Fibroblast of skin of left quadriceps (primary cell): ENCODE measurements at regions not wholly inside any gene's neighbourhood (a gene's known extent, or its start where the extent isn't known, plus 50 kb on each side); places are given as distances from the start of the nearest gene placed in this dataset.

Experiments
- DNase-seq, 2 experiments: peaks; one replicate each; pipeline ENCODE4 v3.0.0-alpha.2; 2013; ENCODE audit warnings: low read depth in 2 of 2

DNA sequence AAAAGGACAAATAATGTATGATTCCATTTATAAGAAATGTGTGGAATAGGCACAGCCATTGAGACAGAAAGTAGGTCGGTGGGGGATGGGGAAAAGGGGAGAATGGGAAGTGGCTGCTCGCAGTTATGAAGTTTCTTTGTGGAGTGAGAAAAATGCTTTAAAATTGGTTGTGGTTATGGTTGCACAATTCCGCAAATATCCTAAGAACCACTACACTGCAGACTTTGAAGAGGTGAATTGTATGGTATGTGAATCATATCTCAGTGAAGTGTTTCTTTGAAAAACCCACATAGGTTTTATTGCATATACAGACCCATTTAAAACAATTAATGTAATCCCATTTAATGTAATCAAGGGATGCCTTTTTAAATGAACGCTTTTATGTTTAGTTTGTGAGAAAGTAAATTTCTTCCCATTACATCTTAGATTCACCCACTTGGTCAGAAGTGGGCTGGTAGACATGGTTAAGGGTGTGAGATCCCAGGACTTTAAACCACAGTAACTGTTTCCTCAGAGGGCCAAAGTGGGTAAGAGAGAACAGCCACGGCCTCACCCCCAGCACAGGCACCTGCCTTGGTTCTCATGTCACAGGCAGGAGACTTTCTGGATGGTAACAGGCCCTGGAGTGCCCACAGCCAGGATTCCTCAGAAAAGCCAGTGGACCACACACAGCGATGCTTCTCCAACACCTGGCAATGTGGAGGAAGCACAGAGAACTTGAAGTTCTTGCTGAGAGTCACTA is 119.3 kb upstream of the GJB6 start:
- peak; percentile 92 to 93 for DNase-seq

DNA sequence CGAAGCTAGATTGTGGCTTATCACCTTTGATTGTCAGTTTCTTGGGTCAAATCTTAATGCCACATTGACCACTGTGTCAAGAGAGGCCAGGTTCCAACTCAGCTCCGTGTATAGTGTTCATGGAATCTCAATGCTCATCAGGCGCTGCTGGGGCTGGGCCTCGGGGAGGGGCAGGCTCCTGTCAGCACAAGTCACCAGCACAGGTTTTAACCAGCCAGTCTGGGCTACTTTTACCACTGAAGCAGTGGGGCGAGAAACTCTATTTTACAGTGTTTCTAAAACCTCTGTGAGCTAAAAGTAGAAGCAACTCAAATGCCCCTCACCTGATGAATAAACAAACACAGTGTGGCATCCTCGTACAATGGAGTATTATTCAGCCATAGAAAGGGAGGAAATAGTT is 118.7 kb upstream of the GJB6 start:
- no peak for DNase-seq

DNA sequence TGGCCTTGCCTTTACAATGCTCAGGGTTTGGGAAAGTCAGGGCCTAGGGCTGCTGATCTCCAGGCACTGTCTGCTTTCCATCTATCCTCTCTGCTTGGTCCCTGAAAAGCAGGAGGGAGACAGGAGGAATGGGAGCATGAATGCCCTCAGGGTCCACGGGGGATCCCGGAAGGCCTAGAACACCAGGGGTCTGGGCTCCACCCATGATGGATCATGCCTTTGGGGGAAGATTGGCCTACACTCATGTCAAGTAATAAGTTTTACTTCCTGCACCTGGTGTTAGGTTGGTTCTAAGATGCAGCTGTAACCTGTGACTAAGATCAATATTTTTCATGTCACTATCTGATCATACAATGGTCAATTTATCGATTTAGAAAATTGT is 118.3 kb upstream of the GJB6 start:
- no peak for DNase-seq

DNA sequence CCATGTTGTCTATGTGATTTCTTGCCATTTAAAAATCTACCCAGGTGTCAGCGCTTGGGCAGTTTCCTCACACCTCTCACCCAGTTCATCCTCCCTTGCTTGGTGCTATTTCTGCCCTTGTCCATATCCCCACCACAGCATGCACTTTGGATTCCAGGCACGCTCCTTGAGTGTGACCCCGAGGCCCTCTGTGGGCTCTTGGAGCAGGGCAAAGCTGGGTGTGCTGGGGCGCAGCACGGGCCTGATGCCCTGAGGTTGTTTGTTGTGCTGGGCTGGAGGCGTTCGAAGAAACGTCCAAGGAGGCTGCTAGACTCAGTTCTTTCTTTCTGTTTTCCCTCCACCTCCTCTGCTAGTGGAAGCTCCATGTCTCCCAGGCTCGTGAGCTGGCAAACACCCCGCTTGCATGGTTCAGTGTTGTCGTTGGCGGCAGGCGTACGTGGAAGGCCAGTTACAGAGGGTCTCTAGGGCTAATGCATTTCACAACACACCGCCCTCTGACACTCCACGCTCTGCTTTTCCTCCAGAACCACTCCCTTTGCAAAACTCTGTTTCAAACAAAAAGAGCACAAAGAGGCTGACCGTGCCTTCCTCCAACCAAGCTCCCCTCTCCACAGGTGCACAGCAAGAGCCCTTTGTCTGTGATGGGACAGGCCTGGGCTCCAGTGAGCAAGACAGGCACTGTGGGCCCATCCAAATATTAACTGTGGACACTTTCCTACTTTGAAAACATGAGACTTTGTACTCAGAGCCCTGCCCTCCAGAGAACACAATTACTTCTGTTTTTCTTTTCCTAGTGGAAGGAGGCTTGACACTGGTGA is 117.7 kb upstream of the GJB6 start:
- no peak for DNase-seq

DNA sequence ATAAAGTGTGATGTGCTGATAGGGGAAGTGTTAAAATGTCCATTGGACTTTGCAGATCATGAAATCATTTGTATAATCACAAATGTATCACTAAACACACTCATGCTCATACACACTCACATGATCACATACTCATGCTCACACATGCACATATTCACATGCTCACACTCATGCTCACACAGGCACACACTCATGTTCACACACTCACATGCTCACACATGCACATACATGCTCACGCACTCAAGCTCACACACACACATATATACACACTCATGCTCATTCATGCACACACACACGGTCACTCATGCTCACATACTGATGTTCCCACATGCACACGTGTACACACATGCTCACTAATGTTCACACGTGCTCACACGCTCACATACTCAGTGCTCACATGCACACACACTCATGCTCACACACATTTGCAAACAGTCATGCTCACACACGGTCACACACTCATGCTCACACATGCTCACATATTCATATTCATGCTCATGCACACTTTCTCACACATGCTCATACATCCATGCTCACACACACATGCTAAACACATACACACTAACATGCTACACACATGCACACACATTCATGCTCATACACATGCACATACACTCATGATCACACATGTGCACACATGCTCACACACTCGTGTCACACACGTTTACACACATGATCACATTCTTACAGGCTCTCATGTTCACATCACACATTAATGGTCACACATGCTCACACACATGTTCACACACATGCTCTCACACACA is 116.7 kb upstream of the GJB6 start:
- no peak for DNase-seq

DNA sequence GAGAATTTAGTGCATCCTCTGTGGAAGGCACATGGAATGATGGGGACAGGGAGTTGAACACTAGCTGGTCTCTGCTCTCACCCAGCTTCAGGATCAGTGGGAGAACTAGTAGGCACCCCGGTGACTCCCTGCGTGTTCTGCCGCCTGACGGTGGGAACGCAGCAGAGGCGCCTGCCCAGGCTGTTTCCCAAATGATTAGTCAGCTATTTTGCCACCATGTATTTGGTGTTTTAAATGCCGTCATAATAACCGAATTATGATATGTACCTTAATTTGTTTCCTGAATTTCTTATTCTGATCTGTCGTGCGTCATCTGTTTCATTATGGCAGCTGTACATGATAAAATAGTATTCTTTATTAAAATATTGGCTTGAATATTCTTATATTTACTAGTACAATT is 115.9 kb upstream of the GJB6 start:
- DNase-seq = no peak

DNA sequence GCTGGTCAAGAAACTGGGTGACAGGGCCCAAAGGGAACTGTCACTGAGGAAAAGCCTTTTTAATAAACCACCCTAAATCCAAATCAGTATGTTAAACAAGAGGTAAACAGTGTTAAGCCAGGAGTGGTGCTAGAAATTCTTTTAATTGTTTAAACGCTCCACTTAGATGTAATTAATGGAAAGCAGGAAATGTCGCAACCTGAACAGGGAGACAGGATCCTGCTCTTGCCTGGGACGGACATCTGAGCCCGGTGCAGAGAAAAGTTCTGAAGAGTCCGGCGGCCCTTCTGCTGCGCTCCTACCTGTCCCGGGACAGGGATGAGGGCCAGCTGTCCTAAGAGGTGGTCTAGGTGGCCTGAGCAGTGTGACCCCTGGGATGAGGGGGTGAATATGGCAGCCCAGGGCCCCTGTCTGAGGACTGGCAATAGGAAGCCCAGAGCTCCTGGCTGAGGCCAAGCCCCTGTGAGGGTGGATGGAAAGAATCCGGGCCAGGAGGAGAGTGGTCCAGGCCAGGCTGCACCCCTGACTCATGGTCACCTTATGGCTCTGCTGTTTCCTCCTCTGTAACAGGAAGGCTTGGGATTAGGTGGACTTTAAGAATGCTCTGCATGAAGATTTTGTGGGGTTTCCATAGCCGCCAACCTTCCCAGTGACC is 112.8 kb upstream of the GJB6 start:
- DNase-seq = no peak

DNA sequence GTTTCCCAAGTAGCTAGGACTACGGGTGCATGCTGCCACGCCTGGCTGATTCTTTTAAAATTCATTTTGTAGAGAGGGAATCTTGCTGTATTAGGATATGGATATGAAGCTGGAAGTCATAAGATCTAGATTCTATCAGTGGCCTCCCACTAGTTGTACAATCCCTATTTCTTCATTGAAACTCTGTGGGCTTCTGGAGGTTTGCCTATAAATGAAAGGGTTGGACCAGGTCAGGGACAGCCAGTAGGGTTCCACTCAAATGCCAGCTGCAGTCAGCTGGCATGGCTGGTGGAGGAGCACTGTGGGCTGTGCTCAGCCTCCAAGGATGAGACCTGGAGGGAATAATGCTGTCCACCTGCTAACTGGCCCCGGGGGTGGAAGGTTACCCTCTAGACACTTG is 110.2 kb upstream of the GJB6 start:
- DNase-seq = no peak

DNA sequence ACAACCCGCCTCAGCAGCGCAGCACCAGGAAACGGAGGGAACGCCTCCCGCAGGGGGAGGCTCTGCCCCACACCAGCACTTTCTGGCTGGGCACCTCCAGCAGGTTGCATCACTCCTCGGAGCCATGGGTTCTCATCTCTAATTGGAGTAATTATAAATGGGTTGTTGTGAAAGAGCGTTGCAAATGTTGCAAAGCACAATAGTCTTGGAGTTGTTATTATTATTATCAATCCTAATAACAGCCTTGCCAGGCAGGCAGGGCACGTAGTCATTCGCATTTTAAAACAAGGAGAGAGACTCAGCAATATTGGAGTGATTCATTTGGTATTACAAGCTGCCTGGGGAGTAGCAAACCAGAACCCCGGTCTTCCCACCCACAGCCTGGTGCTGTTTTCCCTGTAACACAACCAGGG is 108.6 kb upstream of the GJB6 start:
- DNase-seq = no peak

DNA sequence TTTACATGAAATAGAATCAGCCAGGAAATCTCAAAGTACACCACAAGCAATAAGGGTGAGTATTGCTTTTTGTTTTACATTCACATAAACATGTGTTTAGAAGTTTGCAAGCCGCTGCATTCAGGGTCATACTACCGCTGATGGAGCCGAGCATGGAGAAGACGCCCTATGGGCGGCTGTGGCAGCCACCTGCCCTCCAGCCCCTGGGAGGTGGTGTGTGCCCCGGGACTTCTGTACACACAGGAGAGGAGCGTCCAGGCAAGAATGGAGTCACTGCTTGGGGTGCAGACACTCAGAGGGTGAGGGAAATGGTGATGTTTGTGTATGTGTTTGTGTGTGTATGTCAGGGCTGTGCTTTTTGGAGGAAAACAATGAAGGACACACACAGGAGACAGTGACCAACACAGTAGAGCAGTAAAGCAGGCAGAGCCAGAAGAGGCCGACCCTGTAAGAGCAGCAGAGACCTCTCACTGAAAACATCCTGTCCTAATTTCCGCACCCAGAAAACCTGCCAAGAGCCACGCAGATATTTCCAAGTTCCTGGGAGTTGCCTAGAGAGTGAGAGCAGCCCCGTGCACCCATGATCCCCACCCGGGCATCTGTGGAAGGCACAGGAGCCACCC is 108.1 kb upstream of the GJB6 start:
- DNase-seq = no peak

DNA sequence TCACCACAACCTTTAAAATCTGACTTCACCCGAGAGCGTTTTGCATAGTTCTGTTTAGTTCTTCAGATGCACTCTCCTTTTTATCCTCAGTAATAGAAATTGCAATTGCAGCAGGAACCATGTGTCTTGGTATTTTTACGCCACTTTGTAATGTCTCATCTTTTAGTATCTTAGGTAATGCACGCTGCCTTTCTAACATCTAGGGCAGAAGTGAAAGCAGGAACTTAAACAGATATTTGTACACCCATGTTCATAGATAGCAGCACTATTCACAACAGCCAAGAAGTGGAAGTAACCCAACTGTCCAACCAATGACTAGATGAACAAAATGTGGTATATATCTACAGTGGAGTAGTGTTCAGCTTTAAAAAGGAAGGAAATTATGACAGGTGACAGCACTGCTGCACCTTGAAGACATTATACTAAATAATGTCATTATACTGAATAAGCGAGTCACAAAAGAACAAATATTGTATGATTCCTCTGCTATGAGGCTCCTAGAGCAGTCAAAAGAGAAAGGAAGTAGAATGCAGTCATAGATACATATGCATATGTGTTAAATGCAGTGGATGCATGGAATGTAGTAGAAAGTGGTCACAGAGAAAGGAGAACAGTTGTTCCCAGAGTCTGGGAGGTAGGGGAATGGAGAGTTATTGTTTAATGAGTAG is 105.9 kb upstream of the GJB6 start:
- DNase-seq = no peak

DNA sequence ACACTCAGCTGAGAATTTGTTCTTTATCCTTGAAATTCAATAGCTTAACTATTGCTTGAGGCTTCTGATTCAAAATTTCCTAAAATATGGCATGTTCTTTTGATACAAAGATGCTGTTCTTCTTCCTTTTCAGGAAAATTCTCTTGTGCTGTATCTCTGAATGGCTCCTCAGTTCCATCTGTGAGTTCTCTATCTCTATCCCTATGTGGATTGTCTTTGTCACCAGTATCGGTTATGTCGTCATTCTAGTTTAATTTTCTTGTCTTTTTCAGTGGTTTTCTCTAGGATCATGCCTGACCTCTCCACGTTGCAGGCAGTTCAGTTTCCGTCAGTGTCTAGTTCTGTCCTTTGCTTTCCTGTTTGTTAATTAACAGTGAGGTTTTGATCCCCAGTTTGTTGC is 104.6 kb upstream of the GJB6 start:
- DNase-seq = no peak

DNA sequence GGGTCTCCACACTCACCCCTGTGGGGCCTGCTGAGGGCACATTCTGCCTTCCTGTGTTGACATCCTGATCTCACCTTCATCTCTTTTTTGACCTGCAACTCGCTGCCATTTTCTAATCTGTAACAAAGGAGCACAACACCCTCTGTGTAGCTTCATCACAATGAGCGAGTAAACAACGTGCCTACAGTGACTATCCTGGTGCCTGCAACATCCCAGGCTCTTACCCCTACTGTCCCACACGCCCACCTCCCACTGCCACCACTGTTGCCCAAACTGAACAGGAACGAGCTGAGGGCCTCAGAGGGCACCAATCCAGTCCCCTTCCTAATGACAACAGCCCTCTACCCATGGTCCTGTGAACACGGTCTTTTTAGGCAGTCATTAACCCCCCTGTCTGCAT is 102.2 kb upstream of the GJB6 start:
- DNase-seq = no peak

DNA sequence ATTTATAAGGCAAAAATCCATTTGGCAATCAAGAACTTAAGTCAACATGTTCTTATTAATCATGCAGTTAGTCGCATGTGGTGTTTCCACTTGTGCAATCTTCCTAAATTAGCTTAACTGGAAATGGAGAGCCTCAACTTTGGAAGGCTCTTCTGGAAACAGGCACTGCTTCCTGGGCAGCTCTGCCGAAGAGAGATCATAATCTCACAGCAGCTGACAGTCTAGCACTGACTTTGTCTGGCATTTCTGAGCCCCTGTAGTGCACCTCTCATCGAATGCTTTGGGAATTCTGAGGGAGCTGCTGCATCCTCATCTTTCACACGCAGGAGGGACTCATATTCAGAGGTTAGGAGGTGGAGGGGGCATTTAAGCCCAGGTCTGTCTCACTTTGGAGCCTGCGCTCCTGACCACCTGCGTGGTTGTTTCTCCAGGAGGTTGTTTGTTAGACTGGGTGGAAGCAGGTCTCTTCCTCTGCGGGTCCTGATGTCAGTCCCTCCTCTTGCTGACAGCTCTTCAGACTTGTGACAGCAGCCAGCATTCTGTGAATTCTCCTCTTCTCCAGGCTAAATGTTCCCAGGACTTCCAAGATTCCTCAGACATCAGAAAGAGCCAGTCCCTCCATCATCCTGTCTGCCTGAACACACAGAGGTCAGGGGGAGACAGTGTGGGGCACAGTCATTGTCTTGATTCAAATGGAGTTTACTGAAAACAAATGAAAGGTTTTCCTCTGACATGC is 100.4 kb upstream of the GJB6 start:
- DNase-seq = peak; percentile 38 to 50

DNA sequence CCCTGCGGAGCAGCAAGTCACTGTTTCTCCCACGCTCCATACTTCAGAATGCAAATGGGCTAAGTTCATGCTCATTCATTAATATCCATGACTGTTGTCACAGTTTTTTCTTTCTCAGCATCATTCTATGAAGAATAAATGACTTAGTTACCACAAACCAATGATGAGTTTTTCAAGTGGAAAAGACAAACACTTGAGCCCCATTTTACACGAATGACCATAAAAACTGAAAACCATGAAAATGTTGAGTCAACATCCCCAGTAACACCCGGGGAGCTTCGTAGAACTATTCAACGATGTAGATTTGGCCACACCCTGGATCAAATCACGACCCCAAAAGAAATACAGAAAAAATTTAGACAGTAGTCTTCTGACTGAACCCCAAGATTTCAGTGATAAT is 99.8 kb upstream of the GJB6 start:
- DNase-seq = no peak

DNA sequence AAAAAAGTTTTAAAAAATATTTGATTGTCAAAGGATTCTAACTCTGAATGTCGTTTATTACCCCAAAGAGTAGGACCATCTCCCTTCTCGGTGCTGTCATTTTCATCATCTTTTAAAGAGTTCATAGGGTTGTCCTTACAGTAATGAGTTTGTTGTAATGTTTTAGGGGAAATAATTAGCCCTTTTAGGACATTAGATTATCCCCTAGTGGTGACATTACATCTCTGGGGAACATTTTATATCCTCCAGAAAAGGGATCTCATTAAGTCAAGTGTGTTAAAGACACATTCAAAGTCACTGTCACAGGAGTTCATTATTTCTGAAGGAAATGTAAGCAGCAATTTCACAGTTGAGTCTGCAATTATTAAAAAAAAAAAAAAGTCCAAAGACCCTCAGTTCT is 99.3 kb upstream of the GJB6 start:
- DNase-seq = no peak

DNA sequence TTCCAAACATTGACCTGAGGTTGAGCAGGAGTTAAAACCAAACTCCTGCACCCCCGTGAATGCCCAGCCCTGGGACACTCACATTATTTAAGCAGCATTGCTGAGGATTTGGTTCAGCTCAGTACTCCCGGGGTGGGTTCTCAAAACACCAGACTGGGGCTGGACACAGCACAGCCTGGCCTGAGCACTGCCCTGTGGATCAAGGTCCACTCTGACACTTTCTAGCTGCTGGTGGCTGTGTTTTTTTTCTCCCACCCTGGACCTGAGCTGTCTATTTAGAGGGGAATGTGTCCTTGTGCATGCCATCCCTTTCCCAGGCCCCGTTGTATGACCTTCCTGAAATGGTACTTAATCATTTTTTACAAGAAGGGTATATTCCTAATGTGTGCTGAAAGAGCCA is 94.7 kb upstream of the GJB6 start:
- DNase-seq = no peak

DNA sequence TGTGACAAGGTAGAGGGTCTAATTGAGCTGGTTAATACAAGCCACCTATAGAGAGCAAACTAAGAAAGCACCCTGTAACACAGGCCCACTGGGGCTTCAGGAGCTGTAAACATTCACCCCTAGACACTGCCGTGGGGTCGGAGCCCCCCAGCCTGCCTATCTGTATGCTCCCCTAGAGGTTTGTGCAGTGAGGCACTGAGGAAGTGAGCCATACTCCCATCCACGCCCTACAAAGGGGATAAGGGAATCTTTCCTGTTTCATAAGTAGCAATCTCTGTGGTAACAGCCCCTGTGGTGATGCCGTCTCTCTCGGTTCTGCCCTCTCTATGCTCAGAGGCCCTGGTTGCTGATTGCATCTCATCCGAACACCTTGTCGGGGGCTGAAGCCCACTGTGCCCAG is 94.2 kb upstream of the GJB6 start:
- no peak for DNase-seq

DNA sequence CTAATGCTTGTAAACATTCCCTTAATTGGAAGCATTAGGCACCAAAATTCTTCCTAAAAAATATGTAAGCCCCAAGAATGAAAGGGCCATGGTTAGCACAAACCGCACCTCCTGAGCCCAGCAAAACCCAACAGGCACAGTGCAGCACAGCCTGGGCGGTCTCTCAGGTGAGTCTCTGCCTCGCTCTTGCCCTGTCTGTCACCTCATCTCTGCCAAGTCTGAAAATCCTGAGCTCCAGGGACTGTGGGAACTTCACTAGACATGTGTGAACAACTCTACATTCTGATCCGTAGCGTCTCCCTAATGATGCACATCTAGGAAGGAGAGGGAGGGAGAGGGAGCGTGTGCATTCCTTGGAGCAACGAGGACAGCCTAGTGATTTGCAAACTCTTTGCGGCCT is 88.8 kb upstream of the GJB6 start:
- DNase-seq = no peak

DNA sequence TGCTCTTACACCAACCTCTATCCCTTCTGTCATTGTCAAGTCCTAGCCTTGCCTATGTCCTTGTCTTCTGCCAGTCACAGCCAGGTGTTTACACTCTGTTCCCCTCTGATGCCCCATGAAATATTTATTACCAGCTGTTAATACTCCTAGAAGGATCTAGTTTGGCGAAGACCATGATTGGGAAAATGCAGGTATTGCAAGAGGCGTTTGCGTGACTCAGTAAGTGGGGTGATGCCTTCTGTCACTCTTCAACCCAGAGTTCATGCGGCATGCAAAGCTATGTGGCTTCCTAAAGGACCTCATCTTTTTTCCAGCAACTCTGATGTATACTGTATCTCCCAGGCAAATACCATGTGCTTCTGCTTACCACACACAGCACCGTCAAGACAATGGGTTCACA is 81.8 kb upstream of the GJB6 start:
- no peak for DNase-seq

DNA sequence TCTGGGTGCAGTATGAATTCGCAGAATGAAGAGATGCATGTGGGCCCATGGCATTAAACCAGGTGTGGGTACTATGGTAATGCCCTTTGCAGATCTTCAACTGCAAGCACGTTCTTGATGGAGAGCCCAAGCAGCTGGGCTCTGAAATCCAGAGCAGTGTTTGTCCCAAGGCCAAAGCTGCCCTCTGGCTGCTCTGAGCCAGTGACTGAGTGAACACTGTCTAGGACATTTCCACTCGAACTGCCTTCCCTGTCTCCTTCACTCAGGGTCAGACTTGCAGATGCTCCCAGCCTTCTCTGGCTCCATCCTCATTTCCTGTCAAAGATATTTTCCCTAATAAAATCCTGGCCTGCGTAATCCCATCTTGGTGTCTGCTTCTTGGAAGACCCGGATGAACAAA is 80.2 kb upstream of the GJB6 start:
- DNase-seq = no peak
